GM18861 (cell line): ENCODE measurements at regions not wholly inside any gene's neighbourhood (a gene's known extent, or its start where the extent isn't known, plus 50 kb on each side); places are given as distances from the start of the nearest gene placed in this dataset.

Experiments
- ATAC-seq: cut with Tn5 transposase; IDR thresholded peaks from one replicate; pipeline ENCODE4 v1.9.1; 2021; ENCODE audit not compliant: unreplicated experiment

- no peak for ATAC-seq
These were observed 134.6 kb upstream of the ASTN2 start for GRCh38 chr9:117549444-117549843.

- no peak for ATAC-seq
These were observed 133.7 kb upstream of the ASTN2 start for GRCh38 chr9:117548556-117548955.

- no peak for ATAC-seq
These were observed 133.0 kb upstream of the ASTN2 start for GRCh38 chr9:117547904-117548303.

- no peak for ATAC-seq
These were observed 132.2 kb upstream of the ASTN2 start for GRCh38 chr9:117546894-117547678.

- no peak for ATAC-seq
These were observed 131.0 kb upstream of the ASTN2 start for GRCh38 chr9:117545846-117546245.

GRCh38 chr9:117543089-117543488 is 128.2 kb upstream of the ASTN2 start:
- ATAC-seq = no peak

GRCh38 chr9:117542021-117542420 is 127.2 kb upstream of the ASTN2 start:
- no peak for ATAC-seq

- no peak for ATAC-seq
These were observed 126.3 kb upstream of the ASTN2 start for GRCh38 chr9:117541181-117541580.

GRCh38 chr9:117535973-117536372 is 121.1 kb upstream of the ASTN2 start:
- ATAC-seq = no peak

- ATAC-seq = no peak
These were observed 120.6 kb upstream of the ASTN2 start for GRCh38 chr9:117535434-117535833.

GRCh38 chr9:117528225-117528624 is 113.4 kb upstream of the ASTN2 start:
- ATAC-seq = peak; percentile 60

GRCh38 chr9:117526674-117527073 is 111.8 kb upstream of the ASTN2 start:
- ATAC-seq = no peak

GRCh38 chr9:117523531-117524153 is 108.8 kb upstream of the ASTN2 start:
- ATAC-seq = no peak

GRCh38 chr9:117521293-117521692 is 106.4 kb upstream of the ASTN2 start:
- ATAC-seq = no peak

GRCh38 chr9:117516676-117517632 is 102.1 kb upstream of the ASTN2 start:
- no peak for ATAC-seq

- no peak for ATAC-seq
These were observed 97.1 kb upstream of the ASTN2 start for GRCh38 chr9:117511852-117512481.

- no peak for ATAC-seq
These were observed 81.5 kb upstream of the ASTN2 start for GRCh38 chr9:117496307-117496706.

GRCh38 chr9:117494401-117495090 is 79.7 kb upstream of the ASTN2 start:
- no peak for ATAC-seq

GRCh38 chr9:117492476-117492875 is 77.6 kb upstream of the ASTN2 start:
- ATAC-seq = no peak

- ATAC-seq = no peak
These were observed 76.6 kb upstream of the ASTN2 start for GRCh38 chr9:117491491-117491890.
